ENCODE measurements at regions not wholly inside any gene's neighbourhood (a gene's known extent, or its start where the extent isn't known, plus 50 kb on each side); places are given as distances from the start of the nearest gene placed in this dataset.

GRCh38 chr1:5005171-5005570 lies 350.8 kb downstream of the AJAP1 start:
- DNase-seq (ENCODE audit: low spot score), result no peak

- DNase-seq (ENCODE audit: low spot score), result no peak
These were observed 348.3 kb downstream of the AJAP1 start for GRCh38 chr1:5002676-5003075.

GRCh38 chr1:5001466-5001865 lies 347.1 kb downstream of the AJAP1 start:
- DNase-seq (ENCODE audit: low spot score), result no peak

- DNase-seq (ENCODE audit: low spot score), result no peak
These were observed 331.9 kb downstream of the AJAP1 start for GRCh38 chr1:4986306-4986705.

- DNase-seq (ENCODE audit: low spot score), result no peak
These were observed 330.4 kb downstream of the AJAP1 start for GRCh38 chr1:4984841-4985240.

GRCh38 chr1:4980211-4980610 lies 325.8 kb downstream of the AJAP1 start:
- no peak for DNase-seq (ENCODE audit: low spot score)

GRCh38 chr1:4978660-4979390 lies 324.4 kb downstream of the AJAP1 start:
- DNase-seq (ENCODE audit: low spot score), result no peak

- no peak for DNase-seq (ENCODE audit: low spot score)
These were observed 323.3 kb downstream of the AJAP1 start for GRCh38 chr1:4977701-4978100.

- DNase-seq (ENCODE audit: low spot score), result no peak
These were observed 322.5 kb downstream of the AJAP1 start for GRCh38 chr1:4976859-4977440.

- no peak for DNase-seq (ENCODE audit: low spot score)
These were observed 321.4 kb downstream of the AJAP1 start for GRCh38 chr1:4975856-4976255.

GRCh38 chr1:4974981-4975685 lies 320.7 kb downstream of the AJAP1 start:
- no peak for DNase-seq (ENCODE audit: low spot score)

- DNase-seq (ENCODE audit: low spot score), result no peak
These were observed 318.9 kb downstream of the AJAP1 start for GRCh38 chr1:4973341-4973740.

GRCh38 chr1:4972761-4973320 lies 318.4 kb downstream of the AJAP1 start:
- DNase-seq (ENCODE audit: low spot score), result no peak

GRCh38 chr1:4971666-4972065 lies 317.3 kb downstream of the AJAP1 start:
- DNase-seq (ENCODE audit: low spot score), result no peak

GRCh38 chr1:4970532-4970931 lies 316.1 kb downstream of the AJAP1 start:
- DNase-seq (ENCODE audit: low spot score), result no peak

GRCh38 chr1:4969556-4970129 lies 315.2 kb downstream of the AJAP1 start:
- no peak for DNase-seq (ENCODE audit: low spot score)

GRCh38 chr1:4965346-4966075 lies 311.1 kb downstream of the AJAP1 start:
- no peak for DNase-seq (ENCODE audit: low spot score)

GRCh38 chr1:4964634-4965345 lies 310.4 kb downstream of the AJAP1 start:
- DNase-seq (ENCODE audit: low spot score), result no peak

- DNase-seq (ENCODE audit: low spot score), result no peak
These were observed 308.8 kb downstream of the AJAP1 start for GRCh38 chr1:4963251-4963650.

GRCh38 chr1:4962836-4963235 lies 308.4 kb downstream of the AJAP1 start:
- no peak for DNase-seq (ENCODE audit: low spot score)

- no peak for DNase-seq (ENCODE audit: low spot score)
These were observed 307.7 kb downstream of the AJAP1 start for GRCh38 chr1:4961935-4962645.
